ENCODE measurements at regions not wholly inside any gene's neighbourhood (a gene's known extent, or its start where the extent isn't known, plus 50 kb on each side); places are given as distances from the start of the nearest gene placed in this dataset.

DNA sequence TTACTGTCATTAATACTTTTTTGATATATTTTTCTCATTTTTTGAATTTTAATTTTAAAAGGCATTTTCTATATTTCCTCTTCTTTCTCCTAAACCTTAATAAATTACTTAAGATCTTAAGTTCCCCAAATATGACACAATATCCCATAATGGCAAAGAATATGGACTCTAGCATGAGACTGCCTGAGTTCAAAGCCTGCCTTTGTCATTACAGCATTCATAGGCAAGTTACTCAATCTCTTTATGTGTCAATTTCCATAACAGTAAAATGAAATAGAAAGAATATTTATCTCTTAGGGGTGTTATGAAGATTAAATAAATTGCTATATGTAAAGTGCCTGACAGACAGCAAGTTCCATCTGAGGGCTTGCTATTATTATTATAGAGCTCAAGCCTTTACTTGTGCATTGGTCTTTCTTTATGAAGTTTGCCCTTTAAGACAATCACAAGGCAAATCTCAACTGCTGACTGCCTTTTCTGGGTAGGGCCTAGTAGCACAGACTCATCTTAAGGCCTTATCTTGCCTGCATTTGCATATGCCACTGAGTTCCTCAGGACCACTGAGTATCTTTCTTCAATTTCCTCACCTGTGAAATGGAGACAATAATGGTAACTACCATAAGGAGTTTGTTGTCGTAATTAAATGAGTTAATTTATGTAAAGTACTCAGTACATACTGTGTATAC lies 231.0 kb downstream of the NRIP1 start:
- no peak for DNase-seq
- Histone ChIP-seq H3K23ac (ENCODE audit: insufficient read length, low read depth, low read length) (no peak overlapping the region), H3K9me3 (ENCODE audit: control insufficient read depth, low read depth, low read length) (no peaks in the 10 kb centered on the region), H3K79me2 (ENCODE audit: insufficient read depth, low read length) (no peaks in the 10 kb centered on the region), H3K56ac (ENCODE audit: insufficient read length, low read depth, low read length) (no peak overlapping the region), H3K79me1 (ENCODE audit: insufficient read depth, low read depth, low read length, poor library complexity, severe bottlenecking) (no peaks in the 10 kb centered on the region), H3K9ac (ENCODE audit: extremely low read depth, insufficient read length, low read length) (no peak overlapping the region), H2AK5ac (ENCODE audit: insufficient read length, low read length) (no peak overlapping the region), H4K20me1 (ENCODE audit: control insufficient read depth, insufficient read depth, insufficient read length) (no peaks in the 10 kb centered on the region), H3K18ac (ENCODE audit: insufficient read length, low read depth, low read length) (no peak overlapping the region), H2BK120ac (ENCODE audit: low read depth, low read length, poor library complexity, severe bottlenecking) (no peak overlapping the region), H3K4me2 (ENCODE audit: insufficient read depth, insufficient read length, low read length) (no peak overlapping the region), H3T11ph (ENCODE audit: low read length) (no peak overlapping the region), H4K5ac (ENCODE audit: insufficient read length, low read depth, low read length) (no peak overlapping the region), H4K91ac (ENCODE audit: insufficient read length, low read depth, low read length) (no peak overlapping the region), H3K23me2 (ENCODE audit: insufficient read length, low read depth, low read length, poor library complexity, severe bottlenecking) (no peaks in the 10 kb centered on the region), H2BK20ac (ENCODE audit: low read depth, low read length, poor library complexity, severe bottlenecking) (no peak overlapping the region), H2AFZ (ENCODE audit: low read length) (no peak overlapping the region), H2BK15ac (ENCODE audit: low read depth, low read length) (no peak overlapping the region), H3K27ac (ENCODE audit: insufficient read length, low read depth, low read length) (no peak overlapping the region), H3K4ac (ENCODE audit: low read depth, low read length) (no peak overlapping the region), H3K14ac (ENCODE audit: insufficient read depth, low read length) (no peak overlapping the region), H4K8ac (replicated peaks; ENCODE audit: insufficient read length, low read depth, low read length) (no peak overlapping the region), H2BK5ac (ENCODE audit: insufficient read length, low read length) (no peak overlapping the region), H3K4me1 (ENCODE audit: insufficient read depth, low read length) (no peaks in the 10 kb centered on the region), H2BK12ac (ENCODE audit: insufficient read length, low read depth, low read length) (no peak overlapping the region), H3K27me3 (ENCODE audit: insufficient read depth, low read length) (no peaks in the 10 kb centered on the region)
- no peaks in the 10 kb centered on the region for H3K4me1 Mint-ChIP-seq
- WGBS (ENCODE audit: extremely low coverage, insufficient read length, low lambda C conversion rate), result no CpG with 5 or more reads among the region's 1 CpG
- no peaks in the 10 kb centered on the region; a peak in 1 of 7 replicates for H3K36me3 Mint-ChIP-seq (ENCODE audit: insufficient read depth in 1 of 3, low read depth in 3 of 3)
- TF ChIP-seq, protein P1, sequence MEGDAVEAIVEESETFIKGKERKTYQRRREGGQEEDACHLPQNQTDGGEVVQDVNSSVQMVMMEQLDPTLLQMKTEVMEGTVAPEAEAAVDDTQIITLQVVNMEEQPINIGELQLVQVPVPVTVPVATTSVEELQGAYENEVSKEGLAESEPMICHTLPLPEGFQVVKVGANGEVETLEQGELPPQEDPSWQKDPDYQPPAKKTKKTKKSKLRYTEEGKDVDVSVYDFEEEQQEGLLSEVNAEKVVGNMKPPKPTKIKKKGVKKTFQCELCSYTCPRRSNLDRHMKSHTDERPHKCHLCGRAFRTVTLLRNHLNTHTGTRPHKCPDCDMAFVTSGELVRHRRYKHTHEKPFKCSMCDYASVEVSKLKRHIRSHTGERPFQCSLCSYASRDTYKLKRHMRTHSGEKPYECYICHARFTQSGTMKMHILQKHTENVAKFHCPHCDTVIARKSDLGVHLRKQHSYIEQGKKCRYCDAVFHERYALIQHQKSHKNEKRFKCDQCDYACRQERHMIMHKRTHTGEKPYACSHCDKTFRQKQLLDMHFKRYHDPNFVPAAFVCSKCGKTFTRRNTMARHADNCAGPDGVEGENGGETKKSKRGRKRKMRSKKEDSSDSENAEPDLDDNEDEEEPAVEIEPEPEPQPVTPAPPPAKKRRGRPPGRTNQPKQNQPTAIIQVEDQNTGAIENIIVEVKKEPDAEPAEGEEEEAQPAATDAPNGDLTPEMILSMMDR (conservative IDR thresholded peaks at IDR 0.05), result no peak
- H3K4me3 Mint-ChIP-seq, result no peak overlapping the region
- H3K27me3 Mint-ChIP-seq (ENCODE audit: low read depth), result no peaks in the 10 kb centered on the region
- no peaks in the 10 kb centered on the region; a peak in 1 of 5 replicates for H3K9me3 Mint-ChIP-seq
- H3K27ac Mint-ChIP-seq, result no peak overlapping the region

Measured in H9 (cell line).